ENCODE measurements at regions not wholly inside any gene's neighbourhood (a gene's known extent, or its start where the extent isn't known, plus 50 kb on each side); places are given as distances from the start of the nearest gene placed in this dataset.

DNA sequence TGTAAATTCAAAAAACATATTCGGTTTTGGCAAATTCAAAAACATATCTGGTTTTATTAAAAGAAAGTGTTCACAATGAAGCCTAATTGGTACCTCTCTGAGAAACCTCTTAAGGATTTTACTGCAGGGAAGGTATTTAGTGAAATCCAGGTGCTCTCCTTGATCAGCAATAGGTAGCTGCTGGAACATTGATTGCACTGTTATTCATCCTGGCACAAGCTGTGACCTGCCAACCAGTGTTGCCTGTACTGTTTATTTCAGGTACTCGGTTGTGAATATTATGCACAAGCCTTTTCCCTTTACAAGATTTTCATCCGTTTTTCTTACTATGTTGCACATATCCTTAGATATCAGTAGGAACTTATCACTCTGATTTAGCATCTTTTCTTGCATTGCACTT lies 155.8 kb upstream of the ZEB2 start:
- no peak for DNase-seq

DNA sequence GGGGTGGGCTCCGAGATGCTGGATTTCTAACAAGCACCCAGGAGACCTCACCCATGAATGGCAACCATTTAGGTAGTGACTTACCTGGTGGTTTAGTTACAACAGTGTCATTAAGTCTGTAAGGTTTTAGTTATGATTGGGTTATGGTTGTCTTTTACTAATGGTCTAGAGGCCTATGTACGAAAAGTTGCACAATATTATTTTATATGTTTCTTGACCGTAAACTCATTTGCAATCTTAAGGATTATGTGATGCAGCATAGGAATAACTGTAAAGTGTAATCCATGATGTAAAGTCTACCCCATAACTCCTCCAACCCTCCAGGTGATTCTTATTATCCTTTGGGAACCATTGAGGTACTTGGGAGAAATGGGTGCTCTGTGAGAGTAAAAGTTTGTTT lies 155.4 kb upstream of the ZEB2 start:
- no peak for DNase-seq

DNA sequence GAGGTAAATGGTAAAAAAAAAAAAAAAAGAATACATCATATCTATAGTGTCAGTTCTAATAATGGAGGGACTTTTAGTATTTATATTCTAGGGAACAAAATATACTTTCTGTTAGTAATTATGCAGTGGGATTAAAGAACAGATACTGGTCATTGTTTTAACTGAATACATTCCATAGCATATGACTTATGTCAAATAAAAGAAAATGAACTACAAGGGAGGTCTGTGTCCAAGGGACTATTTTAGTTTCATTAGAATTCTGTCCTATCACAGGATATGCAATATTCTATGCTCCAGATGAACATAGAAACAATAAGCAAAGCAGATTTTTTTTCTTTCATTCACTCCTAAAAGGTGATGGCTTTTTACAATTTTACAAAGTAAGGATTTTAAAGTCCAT lies 154.2 kb upstream of the ZEB2 start:
- no peak for DNase-seq

DNA sequence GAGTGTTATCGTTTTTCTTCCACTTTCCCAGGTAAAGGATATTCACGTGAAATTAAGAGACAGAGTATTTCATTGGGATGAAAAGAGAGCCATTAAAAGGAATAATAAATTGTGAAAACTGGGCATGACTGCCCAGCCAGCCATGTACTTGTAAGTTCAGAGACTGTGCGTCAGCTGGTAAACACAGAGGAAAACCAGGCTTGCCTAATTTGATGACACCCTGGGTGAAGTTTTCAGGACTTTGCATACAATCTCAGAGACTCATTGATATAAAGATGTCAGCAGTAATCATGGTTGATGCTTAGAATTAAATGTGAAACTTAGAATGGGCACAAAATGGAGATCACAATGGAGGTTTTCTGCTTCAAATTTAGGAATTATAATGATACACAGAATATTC lies 153.5 kb upstream of the ZEB2 start:
- DNase-seq: no peak

DNA sequence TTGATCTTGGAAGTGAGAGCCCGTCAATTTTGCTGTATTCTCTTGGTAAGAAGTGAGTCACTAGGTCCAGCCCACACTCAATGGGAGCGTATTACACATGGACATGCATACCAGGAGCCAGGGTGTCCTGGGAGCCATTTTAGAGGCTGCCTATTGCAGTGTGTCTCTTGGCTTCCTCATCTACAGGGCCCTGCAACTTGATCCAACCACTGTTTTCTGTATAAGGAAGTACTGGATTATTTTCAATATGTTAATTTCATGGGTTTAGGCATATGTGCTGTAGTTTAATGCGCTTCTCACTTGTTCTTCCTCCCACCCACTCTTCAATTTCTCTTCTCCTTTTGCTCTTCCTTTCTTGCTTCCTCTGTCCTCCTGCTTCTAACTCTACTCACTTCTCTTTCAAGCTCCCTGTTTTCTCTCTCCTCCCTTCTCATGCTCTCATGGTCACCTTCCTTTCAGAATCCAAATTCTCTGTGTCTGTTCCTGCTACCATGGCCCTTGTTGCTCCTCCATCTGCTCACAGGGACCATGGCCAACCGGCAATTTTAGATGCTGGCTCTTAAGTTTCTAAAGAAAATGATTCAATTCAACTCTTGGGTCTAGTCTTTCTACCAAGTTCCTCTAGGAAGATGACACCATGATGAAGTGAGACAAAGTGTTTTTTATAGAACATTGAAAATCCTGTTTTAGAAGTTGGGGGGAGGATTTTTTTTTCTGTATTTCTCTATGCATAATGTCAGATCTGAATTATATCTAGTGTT lies 152.0 kb upstream of the ZEB2 start:
- peak; percentile 17 for DNase-seq

DNA sequence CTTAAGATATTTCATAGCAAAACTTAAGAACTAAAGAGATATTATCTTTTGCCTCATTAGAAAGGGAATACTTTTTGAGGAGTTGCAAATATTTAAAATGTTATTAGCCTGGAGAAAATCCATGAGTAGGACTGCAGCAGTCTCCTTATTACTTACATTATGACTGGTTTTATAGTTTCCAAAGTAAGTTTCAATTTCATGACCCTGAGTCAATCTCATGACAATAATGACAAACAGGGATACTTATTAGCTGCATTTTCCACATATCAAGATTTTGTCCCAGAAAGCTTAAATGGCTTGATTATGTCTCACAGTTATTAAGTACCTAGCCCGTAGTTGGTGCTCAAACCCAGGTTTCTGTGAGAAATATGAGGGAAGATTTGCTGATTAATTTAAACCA lies 150.8 kb upstream of the ZEB2 start:
- DNase-seq: no peak

DNA sequence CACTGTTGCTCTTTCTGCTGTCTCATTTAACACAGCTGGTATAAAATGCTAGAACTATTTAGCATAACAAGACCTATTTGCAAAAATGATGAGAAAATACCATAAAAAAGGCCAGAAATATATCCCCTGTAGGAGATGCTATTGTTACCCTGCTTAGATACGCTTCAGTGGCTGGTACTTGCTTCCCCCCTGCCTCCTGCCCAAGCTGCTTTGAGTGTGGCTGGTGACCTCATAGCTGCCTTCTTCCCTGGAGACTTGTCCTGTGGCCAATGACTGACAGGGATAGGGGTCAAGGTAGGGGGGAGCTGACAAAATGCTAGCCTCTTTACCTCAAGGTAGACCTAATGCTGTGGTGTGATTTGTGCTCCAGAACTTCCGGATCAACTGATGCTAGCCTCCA lies 150.2 kb upstream of the ZEB2 start:
- no peak for DNase-seq

DNA sequence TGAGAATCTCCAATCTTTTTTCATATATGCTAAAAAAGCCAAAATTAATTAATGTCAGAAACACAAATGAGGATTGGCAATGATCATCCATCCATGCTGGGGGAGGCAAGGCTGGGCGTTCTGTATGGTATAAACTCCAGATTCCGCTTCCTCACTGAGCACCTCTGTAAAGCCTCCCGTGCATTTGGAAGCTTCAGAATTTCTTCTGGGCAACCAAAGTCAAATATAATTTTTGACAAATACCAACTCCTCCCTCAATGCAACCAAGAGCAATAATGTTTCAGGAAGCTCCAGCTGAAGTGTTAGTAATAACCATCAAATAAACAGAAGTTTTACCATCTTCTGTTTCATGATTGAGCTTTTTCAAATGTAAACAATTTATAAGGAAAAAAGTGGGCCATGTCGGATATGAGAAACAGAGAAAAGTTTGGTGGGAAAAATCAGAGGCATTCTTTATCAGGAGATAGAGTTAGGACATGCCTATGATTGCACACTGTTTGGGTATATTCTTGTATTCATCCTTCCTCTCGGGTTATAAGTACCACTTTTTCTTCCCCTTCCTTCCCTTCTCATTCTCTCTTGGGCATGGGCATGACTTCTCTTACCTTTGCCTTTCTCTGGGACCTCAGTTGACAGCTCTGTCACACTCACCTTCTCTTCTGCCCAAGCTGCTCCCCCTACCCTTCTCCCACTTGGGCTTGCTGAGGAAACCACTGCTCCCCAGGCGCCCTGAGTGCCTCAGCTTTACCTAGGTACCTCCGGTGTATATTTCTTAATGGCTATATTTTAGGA lies 149.5 kb upstream of the ZEB2 start:
- DNase-seq: no peak

DNA sequence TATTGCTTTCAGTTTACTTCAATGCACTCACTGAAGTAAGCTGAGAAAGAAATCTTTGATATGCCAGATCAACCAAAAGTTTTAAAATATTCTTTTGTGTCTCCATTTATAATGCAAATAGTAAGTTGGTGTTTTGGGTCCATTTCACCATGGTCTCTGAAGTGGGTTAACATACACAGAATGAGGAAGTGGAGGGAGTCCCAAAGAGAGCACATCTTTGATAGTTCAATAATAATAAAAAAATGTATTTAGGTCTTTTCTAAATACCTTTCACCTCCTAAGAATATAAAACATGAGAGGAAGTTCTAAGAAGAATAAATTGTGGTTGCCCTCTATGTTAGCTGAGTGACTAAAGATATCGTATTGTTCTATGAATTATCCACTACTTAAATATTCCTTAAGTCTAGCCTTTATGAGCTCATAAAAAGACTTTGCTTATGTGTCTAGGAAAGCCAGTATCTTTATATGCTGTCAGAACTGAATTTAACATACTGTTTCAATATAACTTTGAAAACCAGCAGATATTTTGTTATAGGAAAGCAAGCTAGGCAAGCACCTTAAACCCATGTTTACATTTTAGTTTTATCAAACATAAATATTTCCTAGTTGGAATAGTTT lies 148.7 kb upstream of the ZEB2 start:
- DNase-seq: no peak

DNA sequence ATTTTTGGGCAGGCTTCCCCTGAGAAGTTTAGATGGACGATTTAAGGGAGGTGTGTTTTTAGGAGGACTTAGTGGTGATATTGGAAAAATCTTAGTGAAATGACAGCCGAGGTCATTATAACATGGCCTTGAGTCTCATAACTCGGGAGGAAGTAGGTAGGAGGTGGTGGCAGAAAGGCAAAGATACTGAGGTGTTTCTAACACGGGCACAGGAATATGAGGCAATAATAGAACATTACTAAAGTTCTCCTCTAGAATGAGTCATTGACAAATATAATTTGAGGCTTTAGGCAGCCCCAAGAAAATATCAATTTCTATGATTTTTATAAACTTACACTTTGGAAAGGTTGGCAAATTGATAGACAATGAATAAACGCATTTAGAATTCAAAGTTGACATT lies 146.1 kb upstream of the ZEB2 start:
- no peak for DNase-seq

DNA sequence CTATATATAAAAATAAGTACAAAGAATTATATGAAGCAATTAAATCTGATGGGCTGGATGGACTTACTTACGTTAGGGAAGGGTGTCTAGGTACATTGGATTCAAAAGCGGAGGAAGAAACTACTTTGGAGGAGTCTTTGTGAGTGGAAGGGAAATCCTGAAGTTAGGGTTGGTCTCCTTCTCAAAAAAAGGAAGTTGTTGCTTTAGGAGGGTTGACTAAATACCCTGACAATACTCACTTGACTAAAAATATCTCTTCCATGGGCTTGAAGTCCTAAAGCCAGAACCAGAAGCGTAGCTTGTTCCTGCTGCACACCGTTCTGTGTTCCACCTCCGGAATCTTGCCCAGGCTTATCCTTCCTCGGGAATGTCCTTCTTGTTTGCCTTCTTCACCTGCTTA lies 143.3 kb upstream of the ZEB2 start:
- DNase-seq: no peak

DNA sequence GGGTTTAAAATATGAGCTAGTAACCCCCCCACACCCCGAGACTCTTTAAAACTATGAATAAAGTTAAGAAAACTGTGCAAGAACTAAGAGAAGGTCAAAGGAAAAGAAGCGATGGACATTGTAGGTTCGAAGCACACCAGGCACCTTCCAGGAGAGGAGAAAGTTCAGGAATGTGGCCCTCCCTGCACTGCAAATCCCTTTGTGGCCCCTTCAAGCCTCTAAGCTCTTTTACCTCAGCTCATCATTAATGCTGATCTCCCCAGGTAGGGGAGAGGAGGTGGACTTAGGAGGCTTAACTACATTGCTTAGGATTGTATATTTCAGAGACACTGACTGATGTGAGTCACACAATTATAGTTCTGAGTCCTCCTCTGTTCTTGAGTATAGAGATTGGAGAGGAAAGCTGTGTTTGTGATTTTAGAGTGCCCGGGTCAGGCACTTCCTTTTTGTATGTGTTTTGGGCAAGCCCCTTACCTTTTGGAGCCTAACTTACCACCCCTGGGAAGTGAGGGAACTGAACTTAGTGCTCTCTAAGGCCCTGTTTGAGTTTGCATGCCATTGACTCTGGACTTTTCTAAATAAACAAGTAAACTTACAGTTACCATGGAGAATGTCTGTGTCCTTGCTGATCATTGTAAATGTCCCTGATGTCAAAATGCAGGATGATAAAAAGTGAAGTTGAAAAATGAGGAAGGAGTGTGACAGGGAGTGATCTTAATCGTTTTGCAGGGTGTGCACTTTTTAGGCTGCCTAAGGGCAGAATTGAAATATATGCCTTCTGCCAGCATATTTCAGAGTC lies 140.8 kb upstream of the ZEB2 start:
- no peak for DNase-seq

DNA sequence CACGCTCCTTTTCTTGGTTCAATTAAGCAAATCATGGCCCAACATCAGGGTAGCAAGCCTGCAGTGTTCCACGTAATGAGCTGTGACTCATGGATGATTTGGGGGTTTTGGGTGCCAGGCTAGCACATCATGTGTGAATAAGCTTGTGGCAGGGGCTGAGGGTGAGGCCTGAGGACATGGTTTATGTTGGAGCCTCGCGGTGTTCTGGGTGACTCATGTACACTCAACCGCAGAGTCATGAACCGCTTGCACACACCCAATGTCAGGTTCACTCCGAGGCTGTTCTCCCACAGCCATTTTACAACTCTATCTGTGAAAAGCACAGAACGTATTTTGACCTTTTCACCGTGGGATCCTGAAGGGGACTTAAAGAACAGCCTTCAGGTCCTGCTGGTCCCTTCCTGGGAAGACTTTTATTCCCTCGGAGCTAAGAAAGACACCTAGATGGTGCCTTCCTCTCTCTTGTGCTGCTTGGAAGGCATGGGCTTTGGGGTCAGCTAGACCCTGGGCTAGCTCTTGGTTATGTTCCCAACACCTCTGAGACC lies 139.9 kb upstream of the ZEB2 start:
- DNase-seq: peak; percentile 80

DNA sequence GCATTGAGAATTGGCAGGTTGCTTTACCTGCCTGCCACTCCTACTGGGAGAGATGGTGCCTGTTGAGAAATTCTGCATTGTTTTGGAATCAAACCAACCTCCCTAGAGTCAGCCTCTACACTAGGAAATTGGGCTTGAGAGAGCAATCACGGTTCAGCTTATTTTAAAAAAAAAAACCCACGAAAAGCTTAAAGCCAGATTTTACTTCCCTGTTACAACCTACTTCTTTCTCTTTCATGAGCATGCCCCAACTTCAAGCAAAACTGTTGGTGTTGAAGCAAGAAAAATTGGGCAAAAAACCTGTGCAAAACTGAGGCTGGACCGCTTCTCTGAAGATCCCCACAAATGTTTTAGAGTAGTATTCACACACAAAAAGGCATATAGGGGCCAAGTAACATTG lies 134.6 kb upstream of the ZEB2 start:
- DNase-seq: no peak

DNA sequence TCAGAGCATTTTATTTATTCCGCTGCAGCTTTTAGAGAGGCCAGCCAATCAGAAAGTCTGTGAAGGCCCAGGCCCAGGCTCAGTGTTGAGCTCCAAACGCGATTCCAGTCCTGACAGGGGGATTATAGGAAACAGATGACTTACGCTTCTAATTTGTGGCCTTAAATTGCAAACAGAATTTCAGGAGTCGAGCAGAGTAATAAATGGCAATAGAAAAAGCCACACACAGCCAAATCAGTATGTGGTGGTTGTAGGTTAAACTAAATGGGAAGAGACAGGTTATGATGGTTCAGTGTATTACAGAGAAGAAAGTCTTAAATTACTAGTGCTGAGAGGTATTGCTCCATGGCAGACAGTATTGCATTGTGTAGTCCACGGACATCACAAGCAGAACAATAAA lies 131.0 kb upstream of the ZEB2 start:
- DNase-seq: peak; percentile 84

DNA sequence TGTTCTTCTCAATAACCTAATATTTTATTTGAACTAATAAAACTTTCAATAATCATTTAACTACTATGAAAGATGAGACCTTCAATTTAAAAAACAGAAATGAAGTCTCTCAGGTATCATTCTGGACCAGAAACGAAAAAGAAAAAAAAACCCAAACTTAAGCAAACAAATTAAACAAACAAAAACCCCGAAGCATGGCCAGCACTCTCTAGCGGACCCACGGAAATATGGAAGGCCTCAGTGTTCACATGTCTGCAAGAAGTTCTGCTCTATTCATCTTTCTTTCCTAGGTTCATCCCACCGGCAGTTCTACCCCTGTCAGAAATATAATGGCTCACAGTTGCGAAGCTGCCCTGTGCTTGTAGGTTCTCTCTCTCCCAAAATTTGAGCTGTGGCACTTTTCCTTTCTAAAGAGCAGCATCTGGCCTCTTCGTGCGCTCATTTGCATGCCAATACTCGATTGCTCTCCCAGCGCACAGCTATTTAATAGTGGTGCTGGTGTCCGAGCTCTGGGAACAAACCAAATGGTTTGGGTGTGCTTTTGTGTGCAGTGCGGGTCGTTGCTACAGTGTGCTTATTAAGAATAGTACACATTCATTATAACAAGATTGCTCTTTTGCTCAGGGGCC lies 129.0 kb upstream of the ZEB2 start:
- no peak for DNase-seq

DNA sequence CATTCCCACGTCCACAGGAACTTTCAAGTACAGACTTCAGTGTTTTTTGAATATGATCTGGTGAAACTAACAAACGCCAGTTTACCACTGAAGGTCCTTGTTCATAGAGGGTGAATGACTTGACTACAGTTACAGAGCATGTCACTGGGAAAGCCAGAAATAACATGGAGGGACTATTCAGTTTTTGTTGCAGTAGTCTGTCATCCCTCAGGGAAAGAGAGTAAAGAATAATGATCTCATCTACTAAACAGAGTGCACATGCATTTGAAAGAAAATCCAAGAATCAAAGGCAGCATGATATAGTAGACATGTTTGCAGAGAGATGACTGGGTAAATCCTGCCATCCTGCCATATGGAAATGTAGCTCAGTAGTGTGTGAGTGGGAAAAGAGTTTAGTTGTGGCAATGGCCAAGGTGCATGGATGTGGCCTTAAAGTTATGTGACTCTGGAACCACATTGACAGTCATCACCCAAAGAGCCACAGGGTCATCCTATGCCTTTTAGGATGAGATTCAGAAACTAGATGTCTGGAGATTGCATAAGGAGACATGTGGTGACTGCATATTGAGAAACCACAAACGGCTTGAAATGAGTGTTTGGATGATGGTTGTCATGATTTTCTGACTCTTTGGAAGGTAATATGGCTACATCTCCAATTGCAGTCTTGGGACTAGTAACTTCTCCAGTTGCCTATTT lies 125.3 kb upstream of the ZEB2 start:
- peak; percentile 65 for DNase-seq

DNA sequence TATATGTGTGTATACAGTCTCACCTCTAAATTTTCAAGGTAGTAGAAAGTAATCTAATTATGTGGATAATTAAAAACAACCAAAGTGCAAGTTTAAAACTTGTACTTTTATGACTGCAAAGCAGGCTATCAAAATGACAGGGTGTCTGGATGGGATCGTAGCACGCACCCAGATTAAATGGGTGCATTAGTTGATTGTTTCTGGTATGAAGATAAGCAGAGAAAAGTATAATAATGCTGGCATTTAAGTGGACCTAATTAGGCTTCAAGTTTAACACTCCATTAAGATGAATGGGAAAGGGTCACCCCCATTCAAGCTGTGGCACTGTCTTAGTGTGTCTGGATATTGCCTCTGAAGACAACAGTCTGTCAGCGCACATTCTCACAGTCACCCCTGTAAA lies 124.6 kb upstream of the ZEB2 start:
- no peak for DNase-seq

DNA sequence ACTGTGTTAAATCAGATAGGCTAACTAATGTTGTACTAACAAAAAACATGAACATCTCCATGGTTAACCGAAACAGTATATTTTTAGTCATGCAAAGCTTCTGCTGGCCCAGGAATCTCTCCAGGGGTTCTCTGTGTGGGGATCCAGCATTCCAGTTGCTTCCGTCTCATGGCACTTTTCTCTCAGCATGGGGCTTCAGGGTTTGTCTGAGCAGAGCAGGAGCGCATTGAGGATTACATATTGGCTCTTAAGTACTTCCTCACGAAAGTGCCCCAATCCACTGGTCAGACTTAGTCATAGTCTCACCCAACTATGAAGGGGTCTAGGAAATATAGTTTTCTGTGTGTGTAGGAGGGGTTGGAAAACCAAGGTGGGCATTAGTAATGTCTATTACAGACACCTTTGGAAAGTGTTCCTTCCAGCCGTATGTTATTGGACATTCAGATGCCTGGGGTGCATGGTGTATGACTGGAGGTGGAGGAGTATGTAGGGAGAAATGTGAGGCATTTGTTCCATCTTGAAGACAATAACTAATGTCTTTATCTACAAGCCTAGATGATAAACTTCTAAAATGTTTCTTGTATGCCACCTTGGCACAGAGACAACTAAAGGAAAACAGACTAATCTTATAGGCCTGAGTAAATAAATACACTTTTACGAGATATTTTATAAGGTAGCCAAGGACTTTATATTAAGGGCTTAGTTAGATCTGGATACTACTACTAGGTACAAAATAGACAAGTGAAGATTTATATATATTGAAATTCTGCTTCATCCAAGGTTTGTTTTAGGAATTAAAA lies 123.8 kb upstream of the ZEB2 start:
- peak; percentile 50 for DNase-seq

DNA sequence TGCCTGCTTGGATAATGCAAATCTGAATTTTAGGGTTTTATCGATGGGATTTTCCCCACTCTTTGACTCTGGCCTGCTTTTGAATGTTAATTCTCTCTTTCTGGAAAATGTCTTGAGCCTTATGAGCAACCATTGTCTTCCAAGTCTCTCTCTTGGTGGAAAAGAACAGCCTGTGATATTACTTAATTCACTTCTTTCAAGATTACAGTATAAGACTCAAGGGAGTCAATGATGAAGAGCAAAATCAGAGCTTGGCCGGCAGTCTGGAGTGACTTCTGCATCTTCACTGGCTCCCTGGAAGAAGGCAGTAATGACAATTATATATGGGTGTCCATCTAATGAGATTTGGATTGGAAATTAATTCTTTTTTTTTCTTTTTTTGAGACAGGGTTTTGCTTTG lies 122.9 kb upstream of the ZEB2 start:
- DNase-seq: no peak

DNA sequence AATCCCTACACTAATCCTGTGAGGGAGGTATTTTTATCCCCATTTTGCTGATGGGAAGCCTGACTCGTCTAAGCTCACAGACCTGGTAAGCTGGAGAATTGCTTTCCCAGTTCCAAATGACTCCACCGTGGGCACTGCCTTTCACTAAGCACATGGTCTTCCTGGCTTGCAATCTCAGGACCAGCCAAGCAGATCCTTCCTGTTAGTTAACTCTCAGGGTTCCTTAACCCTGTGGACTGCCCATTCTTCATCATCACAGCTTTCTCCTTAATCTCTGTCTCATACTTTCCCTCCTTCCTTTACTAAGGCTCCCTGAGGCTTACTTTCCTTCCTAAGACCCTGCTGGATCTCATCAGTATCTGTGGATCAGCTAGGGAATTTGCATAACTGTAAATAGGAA lies 122.2 kb upstream of the ZEB2 start:
- no peak for DNase-seq
